Suppressor macrophage treated with lipopolysaccharide for 1 hour (primary cell): ENCODE measurements at regions not wholly inside any gene's neighbourhood (a gene's known extent, or its start where the extent isn't known, plus 50 kb on each side); places are given as distances from the start of the nearest gene placed in this dataset.
A peak's percentile ranks its signal among the peaks of the same experiment; 100 is the strongest.
"Not testable (repeated sequence)": the region's sequence is repeated elsewhere in the genome, so short reads cannot be mapped to it uniquely, and the experiment has no call there.

Experiments used
- DNase-seq, 3 donors: peaks; one replicate each; pipeline ENCODE4 v3.0.0-alpha.2; 2020 to 2022

DNA sequence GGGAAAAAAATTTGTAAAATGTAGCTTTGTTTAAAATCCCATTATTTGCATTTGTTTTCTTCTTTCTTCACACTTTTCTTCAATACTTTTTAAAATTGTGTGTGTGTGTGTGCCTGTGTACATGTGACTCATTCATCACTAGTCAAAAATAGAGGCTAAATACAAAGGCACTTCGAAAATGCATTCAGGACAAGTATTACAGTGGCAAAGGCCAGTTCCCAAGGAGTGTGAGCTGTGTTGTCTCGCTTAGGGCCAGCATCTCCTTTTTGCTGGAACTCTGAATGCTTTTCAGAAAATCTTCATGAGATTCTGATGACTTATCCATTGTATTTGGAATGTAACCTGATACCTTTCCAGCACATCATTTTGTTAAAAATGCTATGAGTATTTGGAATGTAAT is 288.5 kb upstream of the CNR1 start:
- DNase-seq, result no peak

GRCh38 chr6:88449770-88450169 is 283.6 kb upstream of the CNR1 start:
- peak; percentile 22 to 43 (median 41) for DNase-seq

DNA sequence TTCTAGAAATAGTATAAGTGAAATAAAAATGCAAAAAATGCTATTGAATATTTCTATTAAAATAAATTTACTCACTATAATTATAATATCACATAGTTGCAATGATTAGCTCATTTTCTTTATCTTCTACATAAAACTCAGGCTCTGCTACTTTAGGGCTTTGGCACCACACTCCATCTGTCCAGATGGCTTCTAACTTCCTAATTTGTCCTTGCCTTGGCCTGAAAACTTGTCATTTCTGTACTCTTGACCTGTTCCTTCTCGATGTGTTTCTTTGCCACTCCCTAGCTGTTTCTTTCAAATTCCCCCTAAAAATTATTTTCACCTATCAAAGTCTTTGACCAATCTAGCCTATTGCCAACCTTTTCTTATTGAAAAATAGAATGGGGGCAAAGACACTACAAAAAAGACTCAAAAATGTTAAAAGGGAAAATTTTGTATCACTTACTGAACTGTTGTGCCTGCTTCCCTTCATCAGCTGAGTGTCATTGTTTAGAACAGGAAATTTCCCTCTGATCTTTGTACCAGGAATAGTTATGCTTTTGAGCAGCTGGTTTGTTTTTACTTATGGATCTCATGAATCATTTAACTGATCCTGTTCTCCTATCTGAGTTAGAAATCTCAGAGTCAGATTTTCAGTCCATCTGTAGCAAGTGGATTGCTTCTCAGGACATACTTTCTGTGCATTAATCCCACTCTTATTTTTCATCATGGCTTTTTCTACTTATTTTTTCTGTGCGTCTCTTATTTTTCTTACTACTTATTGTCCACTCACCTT is 279.2 kb upstream of the CNR1 start:
- peak in 1 of 3 donors; percentile 3 for DNase-seq

DNA sequence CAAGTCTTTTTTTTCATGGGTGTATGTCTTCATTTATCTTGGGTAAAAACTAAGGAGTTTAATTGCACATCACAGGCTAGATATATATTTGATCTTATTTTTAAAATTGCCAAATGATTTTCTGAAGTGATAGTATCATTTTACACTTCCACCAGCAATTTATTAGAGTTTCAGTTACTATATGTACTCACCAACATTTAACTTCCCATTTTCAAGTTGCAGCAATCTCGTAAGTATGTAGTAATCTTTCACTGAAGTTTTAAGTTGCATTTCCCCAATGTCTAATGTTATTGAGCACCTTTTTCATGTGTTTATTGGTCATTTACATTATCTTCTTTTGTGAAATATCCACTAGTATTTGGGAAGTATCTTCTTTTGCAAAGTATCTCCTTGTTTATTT is 277.4 kb upstream of the CNR1 start:
- peak; percentile 22 to 67 (median 66) for DNase-seq

DNA sequence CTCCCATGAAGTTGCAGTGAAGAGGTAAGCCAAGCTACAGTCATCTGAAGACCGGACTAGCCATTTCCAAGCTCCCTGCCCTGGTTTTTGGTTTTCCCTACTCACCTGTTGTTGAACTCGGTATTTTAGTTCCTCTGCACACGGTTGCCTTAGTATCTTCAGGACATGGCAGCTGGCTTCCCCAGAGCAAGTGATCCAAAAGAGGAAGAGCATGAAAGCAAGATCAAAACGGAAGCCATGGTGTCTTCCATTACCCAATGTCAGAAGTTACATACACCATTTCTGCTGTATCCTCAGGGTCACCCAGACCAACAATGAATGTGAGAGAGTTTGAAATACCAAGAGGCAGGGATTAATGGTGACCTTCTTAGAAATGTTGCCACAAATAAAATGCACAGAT is 276.6 kb upstream of the CNR1 start:
- DNase-seq, result peak; percentile 13 to 40 (median 39)

- DNase-seq, result no peak
These were observed 275.2 kb upstream of the CNR1 start for GRCh38 chr6:88441346-88441745.

DNA sequence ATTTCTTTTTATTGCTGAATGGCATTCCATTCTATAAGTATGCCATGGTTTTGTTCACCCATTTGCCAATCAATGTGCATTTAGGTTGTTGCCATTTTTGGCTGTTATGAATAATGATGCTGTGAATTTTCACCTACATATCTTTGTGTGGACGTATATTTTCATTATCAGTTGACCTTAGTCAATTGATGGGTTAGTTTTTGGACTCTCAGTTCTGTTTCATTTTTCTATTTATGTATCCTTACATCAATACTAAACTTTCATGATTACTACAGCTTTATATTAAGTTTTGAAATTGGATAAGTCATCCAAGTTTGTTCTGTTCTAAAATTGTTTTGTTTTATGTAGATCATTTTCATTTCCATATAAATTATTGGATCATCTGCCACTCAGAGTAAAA is 261.9 kb upstream of the CNR1 start:
- DNase-seq, result no peak

DNA sequence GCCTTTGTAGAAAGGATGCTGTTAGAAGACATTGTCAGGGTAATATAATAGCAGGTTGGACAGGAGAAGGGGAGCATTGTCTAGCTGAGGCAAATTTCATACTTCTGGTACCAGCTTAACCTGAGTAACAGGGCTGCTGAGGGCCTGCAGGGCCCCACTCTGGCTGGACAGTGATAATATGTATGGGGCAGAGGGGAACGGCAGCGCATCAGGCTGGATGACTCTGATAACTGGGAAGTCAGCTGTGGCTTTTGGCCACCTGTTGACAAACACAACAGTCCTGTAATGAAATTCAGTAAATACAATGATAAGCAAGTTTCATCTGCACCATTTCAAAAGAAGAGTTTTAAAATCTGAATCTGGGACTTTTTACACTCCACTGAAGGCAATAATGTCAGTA is 259.9 kb upstream of the CNR1 start:
- DNase-seq, result no peak

DNA sequence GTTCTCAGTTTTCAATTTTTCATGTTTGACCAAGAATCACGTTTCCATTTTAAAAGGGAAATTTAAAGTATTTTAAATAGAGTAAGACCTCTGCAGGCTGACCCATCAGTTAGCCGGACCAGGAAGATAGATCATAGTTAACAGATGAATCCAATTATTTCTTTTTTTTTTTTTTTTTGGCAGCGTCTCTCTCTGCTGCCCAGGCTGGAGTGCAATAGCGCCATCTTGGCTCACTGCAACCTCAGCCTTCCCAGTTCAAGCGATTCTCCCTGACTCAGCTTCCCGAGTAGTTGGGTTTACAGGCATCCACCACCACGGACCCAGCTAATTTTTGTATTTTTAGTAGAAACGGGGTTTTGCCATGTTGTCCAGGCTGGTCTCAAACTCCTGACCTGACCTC is 256.7 kb upstream of the CNR1 start:
- no peak for DNase-seq

DNA sequence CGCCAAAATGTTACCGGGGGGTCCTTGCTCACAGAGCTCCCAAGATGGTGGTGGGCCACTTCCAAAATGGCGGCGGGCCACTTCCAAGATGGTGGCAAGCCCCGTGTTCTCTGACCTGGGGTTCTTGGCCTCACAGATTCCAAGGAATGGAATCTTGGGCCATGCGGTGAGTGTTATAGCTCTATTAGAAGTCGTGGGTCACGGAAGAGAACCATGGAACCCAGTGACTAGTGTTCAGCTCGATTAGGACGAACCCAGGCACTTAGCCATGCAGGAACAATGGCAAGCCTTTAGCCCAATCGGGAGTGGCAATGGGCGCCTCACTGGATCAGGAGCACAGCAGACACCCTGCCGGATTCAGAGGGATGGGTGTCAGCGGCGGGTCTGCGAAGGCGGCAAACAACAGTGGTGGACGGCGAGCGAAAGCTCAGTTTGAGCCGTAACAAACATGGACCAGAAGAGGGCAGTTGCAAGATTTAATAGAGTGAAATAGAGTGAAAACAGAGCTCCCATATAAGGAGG is 254.9 kb upstream of the CNR1 start:
- DNase-seq, result not testable (repeated sequence)

- DNase-seq, result not testable (repeated sequence)
These were observed 253.0 kb upstream of the CNR1 start for GRCh38 chr6:88418921-88419810.

- DNase-seq, result not testable (repeated sequence)
These were observed 251.2 kb upstream of the CNR1 start for GRCh38 chr6:88417361-88417760.

DNA sequence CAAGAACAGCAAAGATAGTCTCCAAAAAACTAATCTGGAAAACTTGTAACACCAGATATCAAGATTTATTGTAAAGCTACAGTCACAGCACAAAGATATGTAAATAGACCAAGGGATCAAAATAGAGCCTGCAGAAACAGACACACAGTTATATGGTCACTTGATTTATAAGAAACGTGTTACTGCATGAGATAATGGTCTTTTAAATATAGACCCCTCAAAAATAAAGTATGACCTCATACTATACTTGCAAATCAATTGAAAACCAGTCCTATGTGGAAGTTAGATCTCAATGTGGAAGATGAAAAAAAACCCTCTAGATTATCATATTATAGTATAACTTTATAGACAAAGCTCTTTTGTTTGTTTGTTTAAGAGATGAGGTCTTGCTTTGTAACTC is 247.3 kb upstream of the CNR1 start:
- no peak for DNase-seq

- not testable (repeated sequence) for DNase-seq
These were observed 242.2 kb upstream of the CNR1 start for GRCh38 chr6:88408355-88408754.

- not testable (repeated sequence) for DNase-seq
These were observed 240.5 kb upstream of the CNR1 start for GRCh38 chr6:88406674-88407073.

DNA sequence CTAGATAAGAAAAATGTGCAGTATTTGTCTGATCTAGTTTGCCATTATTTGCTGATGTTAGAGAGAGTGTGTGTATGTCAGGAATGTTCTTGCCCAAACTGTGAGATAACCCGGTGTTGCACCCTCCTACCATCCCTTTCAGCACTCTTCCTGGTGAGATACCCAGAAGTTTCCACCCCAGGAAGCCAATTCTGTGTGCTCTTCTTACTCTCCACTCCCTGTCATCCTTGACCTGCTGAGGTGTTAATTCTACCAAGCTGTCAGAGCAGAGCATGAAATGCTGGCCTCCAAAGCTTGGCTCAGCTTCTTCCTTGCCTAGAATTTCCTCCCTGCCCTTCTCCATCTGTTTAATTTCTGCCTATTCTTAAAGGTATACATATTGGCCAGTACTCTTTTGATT is 237.3 kb upstream of the CNR1 start:
- no peak for DNase-seq

GRCh38 chr6:88402909-88403308 is 236.8 kb upstream of the CNR1 start:
- no peak for DNase-seq

- not testable (repeated sequence) for DNase-seq
These were observed 224.9 kb upstream of the CNR1 start for GRCh38 chr6:88390998-88391397.

GRCh38 chr6:88388589-88388988 is 222.4 kb upstream of the CNR1 start:
- DNase-seq, result no peak

DNA sequence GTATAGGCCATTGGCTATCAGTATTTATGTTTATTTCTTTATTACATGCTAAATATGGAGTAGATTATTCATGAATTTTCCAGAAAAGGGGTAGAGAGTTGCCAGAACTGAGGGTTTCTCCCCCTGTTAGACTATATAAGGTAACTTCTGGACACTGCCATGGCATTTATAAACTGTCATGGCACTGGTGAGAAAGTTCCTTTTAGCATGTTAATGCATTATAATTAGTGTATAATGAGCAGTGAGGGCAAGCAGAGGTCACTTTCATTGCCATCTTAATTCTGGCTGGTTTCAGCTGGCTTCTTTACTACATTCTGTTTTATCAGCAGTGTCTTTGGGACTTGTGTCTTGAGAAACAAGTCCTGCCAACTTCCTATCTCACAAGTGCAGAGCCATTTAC is 220.0 kb upstream of the CNR1 start:
- DNase-seq, result no peak

- DNase-seq, result no peak
These were observed 217.0 kb upstream of the CNR1 start for GRCh38 chr6:88383183-88383582.

- no peak for DNase-seq
These were observed 215.1 kb upstream of the CNR1 start for GRCh38 chr6:88381289-88381642.

DNA sequence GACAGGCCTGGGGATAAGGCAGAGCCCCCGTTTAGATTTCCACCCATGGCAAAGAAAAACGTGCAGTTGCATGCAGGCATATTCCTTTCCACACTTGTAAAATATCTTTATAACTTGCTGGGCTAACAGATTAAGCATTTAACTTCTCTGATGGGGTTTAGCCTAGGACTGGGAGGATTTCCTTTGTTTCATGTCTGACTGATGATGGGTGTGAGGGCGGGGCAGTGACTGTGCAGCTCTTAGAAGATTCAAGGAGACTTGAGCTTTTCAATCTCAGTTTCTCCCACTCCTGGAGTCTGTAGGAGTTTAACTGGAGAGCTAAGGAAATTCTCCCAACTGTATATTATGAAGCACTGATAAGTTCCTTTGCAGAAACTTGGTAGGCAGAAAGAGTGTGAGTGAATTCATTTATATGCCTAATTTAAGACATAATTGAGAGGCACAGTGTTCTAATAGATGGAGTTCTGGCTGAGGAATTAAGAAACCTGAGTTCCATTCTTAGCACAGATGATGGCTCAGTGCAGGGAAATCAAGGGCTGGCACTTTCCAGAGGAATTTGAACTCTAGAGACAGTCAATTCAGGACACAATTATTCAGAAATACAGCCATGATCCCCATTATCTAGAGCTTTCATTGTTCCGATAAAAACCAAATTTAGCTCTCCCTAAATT is 214.6 kb upstream of the CNR1 start:
- DNase-seq, result peak in 2 of 3 donors; percentile 7 to 13
